ENCODE measurements at regions not wholly inside any gene's neighbourhood (a gene's known extent, or its start where the extent isn't known, plus 50 kb on each side); places are given as distances from the start of the nearest gene placed in this dataset.
A peak's percentile ranks its signal among the peaks of the same experiment; 100 is the strongest.

- intact Hi-C loops (cut with DNase I): no loop called here
These were observed 148.9 kb upstream of the CTTNBP2NL start for GRCh38 chr1:112247036-112247597.

GRCh38 chr1:112247961-112248360 is 148.1 kb upstream of the CTTNBP2NL start:
- no peak overlapping the region for H3K4me3 ChIP-seq
- no peaks in the 10 kb centered on the region for H3K27me3 ChIP-seq
- DNase-seq: peak in 1 of 5 donors; percentile 41
- intact Hi-C loops (cut with DNase I): no loop called here
- TF ChIP-seq POLR2A (IDR thresholded peaks at IDR 0.05) (no peak), EP300 (IDR thresholded peaks at IDR 0.05) (no peak)
- TF ChIP-seq, protein P1, sequence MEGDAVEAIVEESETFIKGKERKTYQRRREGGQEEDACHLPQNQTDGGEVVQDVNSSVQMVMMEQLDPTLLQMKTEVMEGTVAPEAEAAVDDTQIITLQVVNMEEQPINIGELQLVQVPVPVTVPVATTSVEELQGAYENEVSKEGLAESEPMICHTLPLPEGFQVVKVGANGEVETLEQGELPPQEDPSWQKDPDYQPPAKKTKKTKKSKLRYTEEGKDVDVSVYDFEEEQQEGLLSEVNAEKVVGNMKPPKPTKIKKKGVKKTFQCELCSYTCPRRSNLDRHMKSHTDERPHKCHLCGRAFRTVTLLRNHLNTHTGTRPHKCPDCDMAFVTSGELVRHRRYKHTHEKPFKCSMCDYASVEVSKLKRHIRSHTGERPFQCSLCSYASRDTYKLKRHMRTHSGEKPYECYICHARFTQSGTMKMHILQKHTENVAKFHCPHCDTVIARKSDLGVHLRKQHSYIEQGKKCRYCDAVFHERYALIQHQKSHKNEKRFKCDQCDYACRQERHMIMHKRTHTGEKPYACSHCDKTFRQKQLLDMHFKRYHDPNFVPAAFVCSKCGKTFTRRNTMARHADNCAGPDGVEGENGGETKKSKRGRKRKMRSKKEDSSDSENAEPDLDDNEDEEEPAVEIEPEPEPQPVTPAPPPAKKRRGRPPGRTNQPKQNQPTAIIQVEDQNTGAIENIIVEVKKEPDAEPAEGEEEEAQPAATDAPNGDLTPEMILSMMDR (IDR thresholded peaks at IDR 0.05): no peak
- no peak overlapping the region for H3K27ac ChIP-seq
- H3K36me3 ChIP-seq: no peaks in the 10 kb centered on the region
- H3K4me1 ChIP-seq (ENCODE audit: insufficient read depth): no peaks in the 10 kb centered on the region
- WGBS, 3 donors: 9 to 26% (median 13%) methylated on average over 2 of the region's 2 CpGs
- no peaks in the 10 kb centered on the region for H3K9me3 ChIP-seq

More at GRCh38 chr1:112247036-112247597, 148.9 kb upstream of the CTTNBP2NL start:
- H3K36me3 ChIP-seq: no peaks in the 10 kb centered on the region
- H3K9me3 ChIP-seq: no peaks in the 10 kb centered on the region
- TF ChIP-seq POLR2A (IDR thresholded peaks at IDR 0.05) (no peak), EP300 (IDR thresholded peaks at IDR 0.05) (no peak)
- TF ChIP-seq, protein P1 (IDR thresholded peaks at IDR 0.05): no peak
- no peak overlapping the region for H3K4me3 ChIP-seq
- 49 to 59% (median 54%) methylated on average over 2 of the region's 2 CpGs for WGBS, 3 donors
- no peak overlapping the region for H3K27ac ChIP-seq
- DNase-seq: no peak
- H3K27me3 ChIP-seq: no peaks in the 10 kb centered on the region
- no peaks in the 10 kb centered on the region for H3K4me1 ChIP-seq (ENCODE audit: insufficient read depth)

DNA sequence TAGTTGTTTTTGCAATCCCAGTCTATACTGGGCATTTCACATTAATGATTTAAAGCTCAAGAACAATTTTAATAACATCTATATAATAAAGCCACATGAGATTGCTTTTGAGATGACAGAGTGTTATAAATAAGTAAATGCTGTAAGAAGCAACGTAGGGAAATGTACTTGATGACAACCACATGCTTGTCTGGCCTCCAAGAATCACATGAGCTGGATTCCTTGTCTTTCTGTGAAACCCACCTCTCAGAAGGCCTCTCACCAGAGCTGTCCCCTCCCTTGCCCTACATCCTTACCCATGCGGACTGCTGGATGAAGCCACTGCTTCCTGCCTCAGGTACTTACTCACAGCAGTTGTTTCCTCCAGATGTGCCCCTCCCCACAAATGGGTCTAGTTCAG is 145.1 kb upstream of the CTTNBP2NL start:
- no peaks in the 10 kb centered on the region for H3K9me3 ChIP-seq
- no peak for DNase-seq
- no peak overlapping the region for H3K4me3 ChIP-seq
- no peaks in the 10 kb centered on the region for H3K36me3 ChIP-seq
- no peak for TF ChIP-seq EP300 (IDR thresholded peaks at IDR 0.05)
- TF ChIP-seq POLR2A (IDR thresholded peaks at IDR 0.05): no peak
- TF ChIP-seq, protein P1 (IDR thresholded peaks at IDR 0.05): no peak
- 77 to 88% (median 85%) methylated on average over 2 of the region's 2 CpGs for WGBS, 3 donors
- H3K27me3 ChIP-seq: no peaks in the 10 kb centered on the region
- intact Hi-C loops (cut with DNase I): no loop called here
- no peaks in the 10 kb centered on the region for H3K4me1 ChIP-seq (ENCODE audit: insufficient read depth)
- H3K27ac ChIP-seq: no peak overlapping the region

DNA sequence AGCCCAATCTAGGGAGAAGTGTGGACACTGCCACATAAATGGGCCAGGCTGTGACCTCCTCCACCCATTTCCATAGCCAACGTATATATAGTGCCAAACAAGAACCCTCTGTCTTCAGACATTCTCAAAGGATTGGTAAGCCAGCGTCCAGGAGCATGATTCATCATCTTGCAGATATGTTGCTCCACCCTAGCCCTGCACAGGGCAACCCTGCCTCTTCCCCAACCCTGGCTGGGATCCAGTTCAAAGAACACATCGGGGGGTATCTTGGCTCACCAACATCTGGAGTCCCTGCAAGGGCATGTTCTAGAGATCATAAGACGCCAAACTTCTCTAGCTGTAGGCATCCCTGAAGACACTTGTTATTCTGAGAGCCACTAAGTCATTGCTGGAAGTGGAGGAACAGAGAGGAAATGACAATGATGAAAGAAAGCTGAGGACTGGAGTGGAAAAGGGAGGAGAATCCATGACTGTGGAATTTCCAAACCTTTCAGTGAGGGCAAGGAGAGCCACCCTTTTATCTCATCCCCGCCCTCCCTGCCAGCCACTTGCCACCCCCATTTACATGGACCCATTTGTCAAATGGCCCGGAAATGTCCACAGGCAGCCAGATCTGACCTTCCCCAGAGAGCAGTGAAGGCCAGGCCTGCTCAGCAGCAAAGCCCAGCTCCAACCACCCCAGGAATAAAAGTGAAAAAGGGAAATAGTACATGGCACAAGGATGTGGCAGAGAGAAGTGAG is 144.1 kb upstream of the CTTNBP2NL start:
- no peak for DNase-seq
- Histone ChIP-seq H3K4me3 (no peak overlapping the region), H3K36me3 (no peaks in the 10 kb centered on the region), H3K9me3 (no peaks in the 10 kb centered on the region), H3K4me1 (ENCODE audit: insufficient read depth) (no peaks in the 10 kb centered on the region), H3K27ac (no peak overlapping the region), H3K27me3 (no peaks in the 10 kb centered on the region)
- intact Hi-C loops (cut with DNase I): no loop called here
- 73 to 86% (median 83%) methylated on average over 6 of the region's 6 CpGs for WGBS, 3 donors
- TF ChIP-seq, protein P1 (IDR thresholded peaks at IDR 0.05): no peak
- TF ChIP-seq EP300 (IDR thresholded peaks at IDR 0.05): no peak
- no peak for TF ChIP-seq POLR2A (IDR thresholded peaks at IDR 0.05)
